B cell (primary cell): ENCODE measurements at regions not wholly inside any gene's neighbourhood (a gene's known extent, or its start where the extent isn't known, plus 50 kb on each side); places are given as distances from the start of the nearest gene placed in this dataset.

Experiments used
- ATAC-seq: fragments of 200-7000 bp; cut with Tn5 transposase; one replicate; pipeline ENCODE4 v1.10.0; 2021; ENCODE audit warnings: low read depth, mild to moderate bottlenecking, moderate number of reproducible peaks, moderate library complexity
- CTCF ChIA-PET: fragments of 350-600 bp; sonication (Branson Sonifier 250); formaldehyde crosslinking; loops from one replicate; lab custom pipeline; 2021; ENCODE audit warnings: antibody characterized with exemption, inconsistent platforms; lab: Charles Lee
- POLR2A ChIA-PET: fragments of 350-600 bp; sonication (Branson Sonifier 250); formaldehyde crosslinking; loops from one replicate; lab custom pipeline; 2021; ENCODE audit warnings: antibody characterized with exemption; lab: Charles Lee
- DNase-seq: peaks from one replicate; pipeline ENCODE4 v3.0.0; 2013
- H2AFZ ChIP-seq: 2 replicates; pipeline ENCODE4 v1.6.1; 2012; ENCODE audit warnings: mild to moderate bottlenecking, low read depth, low read length; ENCODE audit not compliant: insufficient read depth, poor library complexity, severe bottlenecking
- H3K27ac ChIP-seq, 2 donors: 1 replicate in 1 of 2; 2 replicates in 1 of 2; pipeline ENCODE4 v1.5.1; 2012 to 2013; ENCODE audit warnings: low read length in 2 of 2, mild to moderate bottlenecking in 2 of 2, moderate library complexity in 1 of 2
- H3K27me3 ChIP-seq, 4 experiments: fragments of 200-600 bp in 1 of 4; sonication (generic) in 1 of 4; replicated peaks in 1 of 4; 1 replicate in 2 of 4; 2 replicates in 2 of 4; pipeline versions ENCODE4 v1.6.1 to v1.7.0; 2013 to 2016; ENCODE audit warnings: low read length in 3 of 4, mild to moderate bottlenecking in 2 of 4, mixed read lengths in 1 of 4, moderate library complexity in 1 of 4; ENCODE audit not compliant: insufficient read depth in 4 of 4, control insufficient read depth in 3 of 4; ENCODE audit errors: control extremely low read depth in 1 of 4
- H3K36me3 ChIP-seq, 2 experiments: replicated peaks in 1 of 2; 1 replicate in 1 of 2; 2 replicates in 1 of 2; pipeline versions ENCODE4 v1.6.1 to v1.7.1; 2013; ENCODE audit warnings: low read length in 1 of 2; ENCODE audit not compliant: insufficient read depth in 2 of 2, control insufficient read depth in 1 of 2; ENCODE audit errors: control extremely low read depth in 1 of 2, extremely low read depth in 1 of 2
- H3K4me1 ChIP-seq, 2 donors: fragments of 200-600 bp in 1 of 2; sonication (generic) in 1 of 2; 1 replicate in 1 of 2; 2 replicates in 1 of 2; pipeline versions ENCODE4 v1.5.1 to v1.6.1; 2013 to 2017; ENCODE audit warnings: low read length in 2 of 2; ENCODE audit not compliant: control insufficient read depth in 2 of 2, insufficient read depth in 2 of 2
- H3K4me2 ChIP-seq: replicated peaks from 2 replicates; pipeline ENCODE3; 2012; ENCODE audit warnings: mild to moderate bottlenecking, low read depth, low read length; ENCODE audit not compliant: poor library complexity, severe bottlenecking
- H3K4me3 ChIP-seq, 5 experiments: fragments of 200-600 bp in 1 of 5; sonication (generic) in 1 of 5; 1 replicate in 3 of 5; 2 replicates in 2 of 5; pipeline versions ENCODE4 v1.5.1 to v1.7.0; 2011 to 2016; ENCODE audit warnings: low read length in 4 of 5, mild to moderate bottlenecking in 4 of 5, low read depth in 2 of 5, control low read depth in 1 of 5, moderate library complexity in 1 of 5; ENCODE audit not compliant: insufficient read depth in 1 of 5; ENCODE audit errors: control extremely low read depth in 1 of 5, extremely low read depth in 1 of 5
- H3K79me2 ChIP-seq: fragments of 200-600 bp; sonication (generic); one replicate; pipeline ENCODE4 v1.6.0; 2016; ENCODE audit warnings: low read length; ENCODE audit not compliant: control insufficient read depth, insufficient read depth
- H3K9ac ChIP-seq: fragments of 200-600 bp; sonication (generic); 2 replicates; pipeline ENCODE4 v1.6.1; 2017; ENCODE audit warnings: mild to moderate bottlenecking, low read length, moderate library complexity
- H3K9me3 ChIP-seq, 3 donors: one replicate each; pipeline versions ENCODE4 v1.6.1 to v1.7.1; 2013; ENCODE audit warnings: low read length in 2 of 3; ENCODE audit not compliant: control insufficient read depth in 2 of 3, insufficient read depth in 1 of 3; ENCODE audit errors: control extremely low read depth in 1 of 3
- H4K20me1 ChIP-seq: 2 replicates; pipeline ENCODE4 v1.6.0; 2012; ENCODE audit warnings: mild to moderate bottlenecking, low read length; ENCODE audit not compliant: insufficient read depth, control insufficient read depth, poor library complexity, severe bottlenecking
- H3K27ac Mint-ChIP-seq: one replicate; pipeline ENCODE4 v1.8.0; 2021; ENCODE audit warnings: mixed read lengths
- H3K27me3 Mint-ChIP-seq: one replicate; pipeline ENCODE4 v1.8.0; 2021; ENCODE audit warnings: mixed read lengths
- H3K4me1 Mint-ChIP-seq: one replicate; pipeline ENCODE4 v1.8.0; 2021; ENCODE audit warnings: mixed read lengths
- H3K4me3 Mint-ChIP-seq: one replicate; pipeline ENCODE4 v1.8.0; 2021; ENCODE audit warnings: mixed read lengths
- H3K9me3 Mint-ChIP-seq: one replicate; pipeline ENCODE4 v1.8.0; 2022; ENCODE audit warnings: mixed read lengths; ENCODE audit not compliant: insufficient read depth
- EZH2 ChIP-seq: IDR thresholded peaks from 2 replicates; pipeline ENCODE4 v1.6.1; 2012; ENCODE audit warnings: borderline replicate concordance, low read depth, mild to moderate bottlenecking, moderate library complexity, low read length; ENCODE audit not compliant: insufficient read depth, poor library complexity, severe bottlenecking
- WGBS: methylation state at CpG from one replicate; pipeline ENCODE4 v1.1.5; 2013; ENCODE audit warnings: missing lambda C conversion rate; ENCODE audit not compliant: insufficient coverage; 5-methylcytosine and 5-hydroxymethylcytosine counted together
- intact Hi-C: fragments of 100-400 bp; cut with micrococcal nuclease; formaldehyde crosslinking; loops from one replicate; pipeline ENCODE4 v1.10.0; 2022
- TF ChIP-seq, protein P1 (sequence below): fragments of 200-600 bp; IDR thresholded peaks from one replicate; pipeline ENCODE4 v1.8.0; 2022; ENCODE audit warnings: antibody characterized with exemption, mild to moderate bottlenecking

DNA sequence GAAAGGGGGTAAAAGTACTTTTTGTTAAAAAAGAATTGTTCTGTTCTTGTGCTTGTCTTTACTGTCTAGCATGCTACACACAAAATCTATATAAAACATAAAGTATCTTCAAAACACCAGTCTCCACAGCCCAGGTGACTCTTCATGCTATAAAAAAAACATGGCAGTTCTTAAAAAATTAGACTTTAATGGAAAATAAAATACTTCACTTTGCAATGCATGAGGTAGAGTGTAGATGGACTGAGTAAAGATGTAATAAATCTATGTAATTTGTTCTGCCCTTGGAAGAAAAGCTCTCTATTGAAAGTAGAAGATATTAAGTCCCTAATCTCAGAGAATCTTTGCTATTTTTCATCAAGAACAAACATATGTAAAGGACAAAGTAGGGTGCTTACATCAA lies 425.4 kb downstream of the NOVA1 start:
- DNase-seq (no peak), ATAC-seq (no peak)
- H3K4me1 ChIP-seq: no peaks in the 10 kb centered on the region
- Mint-ChIP-seq H3K9me3 (peaks cover 3% of the 10 kb centered on the region), H3K27ac (no peak overlapping the region), H3K4me3 (no peak overlapping the region), H3K4me1 (no peaks in the 10 kb centered on the region), H3K27me3 (no peaks in the 10 kb centered on the region)
- no peak for TF ChIP-seq EZH2
- TF ChIP-seq, protein P1, sequence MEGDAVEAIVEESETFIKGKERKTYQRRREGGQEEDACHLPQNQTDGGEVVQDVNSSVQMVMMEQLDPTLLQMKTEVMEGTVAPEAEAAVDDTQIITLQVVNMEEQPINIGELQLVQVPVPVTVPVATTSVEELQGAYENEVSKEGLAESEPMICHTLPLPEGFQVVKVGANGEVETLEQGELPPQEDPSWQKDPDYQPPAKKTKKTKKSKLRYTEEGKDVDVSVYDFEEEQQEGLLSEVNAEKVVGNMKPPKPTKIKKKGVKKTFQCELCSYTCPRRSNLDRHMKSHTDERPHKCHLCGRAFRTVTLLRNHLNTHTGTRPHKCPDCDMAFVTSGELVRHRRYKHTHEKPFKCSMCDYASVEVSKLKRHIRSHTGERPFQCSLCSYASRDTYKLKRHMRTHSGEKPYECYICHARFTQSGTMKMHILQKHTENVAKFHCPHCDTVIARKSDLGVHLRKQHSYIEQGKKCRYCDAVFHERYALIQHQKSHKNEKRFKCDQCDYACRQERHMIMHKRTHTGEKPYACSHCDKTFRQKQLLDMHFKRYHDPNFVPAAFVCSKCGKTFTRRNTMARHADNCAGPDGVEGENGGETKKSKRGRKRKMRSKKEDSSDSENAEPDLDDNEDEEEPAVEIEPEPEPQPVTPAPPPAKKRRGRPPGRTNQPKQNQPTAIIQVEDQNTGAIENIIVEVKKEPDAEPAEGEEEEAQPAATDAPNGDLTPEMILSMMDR: no peak
- H3K27me3 ChIP-seq: no peaks in the 10 kb centered on the region
- CTCF ChIA-PET: no interaction called here
- no peak overlapping the region for H2AFZ ChIP-seq
- H3K79me2 ChIP-seq: no peaks in the 10 kb centered on the region
- no peaks in the 10 kb centered on the region for H3K9me3 ChIP-seq
- no peaks in the 10 kb centered on the region for H4K20me1 ChIP-seq
- H3K4me2 ChIP-seq: no peak overlapping the region
- POLR2A ChIA-PET: no interaction called here
- no peak overlapping the region for H3K9ac ChIP-seq
- no peaks in the 10 kb centered on the region for H3K36me3 ChIP-seq
- H3K27ac ChIP-seq: no peak overlapping the region
- intact Hi-C loops: no loop called here
- no peak overlapping the region for H3K4me3 ChIP-seq

DNA sequence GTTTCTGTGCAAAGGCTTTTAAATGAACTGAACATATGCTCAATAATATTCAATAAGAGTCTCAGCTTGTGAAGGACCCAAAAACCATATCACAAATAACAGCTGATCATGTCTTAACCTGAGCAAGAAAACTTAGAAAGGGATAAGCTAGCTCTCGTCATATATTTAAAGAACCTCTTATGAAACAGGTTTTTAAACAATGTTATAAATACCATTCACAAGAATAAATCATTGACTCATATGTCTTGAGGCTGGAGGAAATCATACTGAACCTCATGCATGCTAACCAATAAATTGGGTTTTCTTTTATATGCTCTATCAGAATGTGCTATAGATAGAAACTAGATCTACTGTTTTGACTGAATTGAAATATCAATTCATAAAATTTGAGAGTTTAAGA lies 426.9 kb downstream of the NOVA1 start:
- Histone ChIP-seq H3K27ac (no peak overlapping the region), H3K4me1 (no peaks in the 10 kb centered on the region), H3K4me3 (no peak overlapping the region), H3K36me3 (no peaks in the 10 kb centered on the region), H3K9me3 (no peaks in the 10 kb centered on the region), H3K4me2 (no peak overlapping the region), H2AFZ (no peak overlapping the region), H4K20me1 (no peaks in the 10 kb centered on the region), H3K27me3 (no peaks in the 10 kb centered on the region), H3K9ac (no peak overlapping the region), H3K79me2 (no peaks in the 10 kb centered on the region)
- DNase-seq: no peak
- Mint-ChIP-seq H3K4me3 (no peak overlapping the region), H3K4me1 (no peaks in the 10 kb centered on the region), H3K27ac (no peak overlapping the region), H3K9me3 (peaks cover 3% of the 10 kb centered on the region), H3K27me3 (no peaks in the 10 kb centered on the region)
- intact Hi-C loops: no loop called here
- no peak for TF ChIP-seq EZH2
- TF ChIP-seq, protein P1: no peak
- CTCF ChIA-PET: no interaction called here
- ATAC-seq: no peak
- WGBS: no CpG with 5 or more reads among the region's 1 CpG
- POLR2A ChIA-PET: no interaction called here
